GM12865 (cell line): ENCODE measurements at regions not wholly inside any gene's neighbourhood (a gene's known extent, or its start where the extent isn't known, plus 50 kb on each side); places are given as distances from the start of the nearest gene placed in this dataset.

ENCODE experiments used
- DNase-seq: peaks from one replicate; pipeline ENCODE4 v3.0.0; 2010; ENCODE audit warnings: low read depth
- H3K4me3 ChIP-seq: 2 replicates; pipeline ENCODE4 v1.5.1; 2011; ENCODE audit warnings: mild to moderate bottlenecking, low read depth, low read length, control low read depth
- CTCF ChIP-seq: IDR thresholded peaks from 2 replicates; pipeline ENCODE4 v1.5.1; 2011; ENCODE audit warnings: low read length, control low read depth, low read depth, inconsistent platforms; ENCODE audit not compliant: insufficient read depth; ENCODE audit errors: missing control alignments

- H3K4me3 ChIP-seq: peak overlapping the region; percentile 48
- DNase-seq: peak; percentile 29
- TF ChIP-seq CTCF: no peak
These were observed 97.0 kb upstream of the REG3G start for GRCh38 chr2:78928502-78928901.

- peak; percentile 25 for DNase-seq
- no peak overlapping the region for H3K4me3 ChIP-seq
- TF ChIP-seq CTCF: no peak
These were observed 84.5 kb upstream of the REG3G start for GRCh38 chr2:78940998-78941397.

GRCh38 chr2:78941751-78942150 lies 83.8 kb upstream of the REG3G start:
- no peak for DNase-seq
- no peak for TF ChIP-seq CTCF
- no peak overlapping the region for H3K4me3 ChIP-seq

- DNase-seq: no peak
- H3K4me3 ChIP-seq: no peak overlapping the region
- TF ChIP-seq CTCF: no peak
These were observed 61.6 kb upstream of the REG3G start for GRCh38 chr2:78963881-78964280.

- DNase-seq: no peak
- TF ChIP-seq CTCF: no peak
- H3K4me3 ChIP-seq: no peak overlapping the region
These were observed 58.2 kb upstream of the REG3G start for GRCh38 chr2:78967294-78967693.

- no peak for TF ChIP-seq CTCF
- DNase-seq: no peak
- no peak overlapping the region for H3K4me3 ChIP-seq
These were observed 51.9 kb upstream of the REG3G start for GRCh38 chr2:78973630-78974029.
